GM12864 (cell line): ENCODE measurements at regions not wholly inside any gene's neighbourhood (a gene's known extent, or its start where the extent isn't known, plus 50 kb on each side); places are given as distances from the start of the nearest gene placed in this dataset.
"Not testable (repeated sequence)": the region's sequence is repeated elsewhere in the genome, so short reads cannot be mapped to it uniquely, and the experiment has no call there.

ENCODE experiments used
- DNase-seq: peaks from one replicate; pipeline ENCODE4 v3.0.0-alpha.2; 2011; ENCODE audit warnings: low read depth
- H3K4me3 ChIP-seq: 2 replicates; pipeline ENCODE4 v1.5.1; 2011; ENCODE audit warnings: mild to moderate bottlenecking, low read depth, low read length, control low read depth
- CTCF ChIP-seq: IDR thresholded peaks from 2 replicates; pipeline ENCODE4 v1.5.1; 2011; ENCODE audit warnings: low read depth, mild to moderate bottlenecking, moderate library complexity, low read length, control low read depth, inconsistent platforms; ENCODE audit errors: missing control alignments

GRCh38 chr2:189306525-189306924 lies 127.0 kb upstream of the COL5A2 start:
- H3K4me3 ChIP-seq: no peak overlapping the region
- no peak for DNase-seq
- no peak for TF ChIP-seq CTCF

- no peak for DNase-seq
- no peak overlapping the region for H3K4me3 ChIP-seq
- no peak for TF ChIP-seq CTCF
Measured at GRCh38 chr2:189308056-189308790, 128.7 kb upstream of the COL5A2 start.

- no peak for DNase-seq
- no peak for TF ChIP-seq CTCF
Measured at GRCh38 chr2:189309331-189309730, 129.8 kb upstream of the COL5A2 start.

GRCh38 chr2:189312211-189312610 lies 129.1 kb upstream of the WDR75 start:
- no peak for DNase-seq
- H3K4me3 ChIP-seq: no peak overlapping the region
- TF ChIP-seq CTCF: no peak

More at GRCh38 chr2:189309331-189309730, 129.8 kb upstream of the COL5A2 start:
- no peak overlapping the region for H3K4me3 ChIP-seq

- TF ChIP-seq CTCF: no peak
- H3K4me3 ChIP-seq: no peak overlapping the region
- DNase-seq: no peak
Measured at GRCh38 chr2:189312643-189313042, 128.6 kb upstream of the WDR75 start.

- no peak overlapping the region for H3K4me3 ChIP-seq
- no peak for DNase-seq
- no peak for TF ChIP-seq CTCF
Measured at GRCh38 chr2:189318761-189319160, 122.5 kb upstream of the WDR75 start.

- not testable (repeated sequence) for H3K4me3 ChIP-seq, DNase-seq
Measured at GRCh38 chr2:189319424-189319823, 121.8 kb upstream of the WDR75 start.
